GM12801 (cell line): ENCODE measurements at regions not wholly inside any gene's neighbourhood (a gene's known extent, or its start where the extent isn't known, plus 50 kb on each side); places are given as distances from the start of the nearest gene placed in this dataset.

Experiments
- CTCF ChIP-seq: IDR thresholded peaks from one replicate; pipeline ENCODE4 v1.5.1; 2011; ENCODE audit warnings: control low read depth; ENCODE audit not compliant: insufficient read length; ENCODE audit errors: extremely low read depth

- no peak for TF ChIP-seq CTCF
Measured at GRCh38 chr4:170145120-170145519, 55.4 kb upstream of the AADAT start.

GRCh38 chr4:170139764-170140163, 50.0 kb upstream of the AADAT start:
- TF ChIP-seq CTCF, result no peak
